ENCODE measurements at regions not wholly inside any gene's neighbourhood (a gene's known extent, or its start where the extent isn't known, plus 50 kb on each side); places are given as distances from the start of the nearest gene placed in this dataset.

- no peak for TF ChIP-seq CTCF (IDR thresholded peaks at IDR 0.05; ENCODE audit: insufficient read depth, low read length, poor library complexity, severe bottlenecking)
These were observed 146.2 kb upstream of the NFIA start for GRCh38 chr1:60936163-60936562.

GRCh38 chr1:60935599-60936110 is 146.7 kb upstream of the NFIA start:
- Histone ChIP-seq H3K27me3 (ENCODE audit: control insufficient read depth, insufficient read depth, low read length) (no peaks in the 10 kb centered on the region), H3K36me3 (ENCODE audit: control insufficient read depth, insufficient read depth, low read length) (no peaks in the 10 kb centered on the region), H3K4me3 (ENCODE audit: low read depth, low read length) (no peak overlapping the region)
- TF ChIP-seq CTCF (IDR thresholded peaks at IDR 0.05; ENCODE audit: insufficient read depth, low read length, poor library complexity, severe bottlenecking): no peak
- no peak for DNase-seq (ENCODE audit: low read depth)

More at GRCh38 chr1:60936163-60936562, 146.2 kb upstream of the NFIA start:
- Histone ChIP-seq H3K4me3 (ENCODE audit: low read depth, low read length) (no peak overlapping the region), H3K36me3 (ENCODE audit: control insufficient read depth, insufficient read depth, low read length) (no peaks in the 10 kb centered on the region), H3K27me3 (ENCODE audit: control insufficient read depth, insufficient read depth, low read length) (no peaks in the 10 kb centered on the region)
- DNase-seq (ENCODE audit: low read depth): no peak

- no peak for TF ChIP-seq CTCF (IDR thresholded peaks at IDR 0.05; ENCODE audit: insufficient read depth, low read length, poor library complexity, severe bottlenecking)
- H3K36me3 ChIP-seq (ENCODE audit: control insufficient read depth, insufficient read depth, low read length): no peaks in the 10 kb centered on the region
- no peaks in the 10 kb centered on the region for H3K27me3 ChIP-seq (ENCODE audit: control insufficient read depth, insufficient read depth, low read length)
- no peak overlapping the region for H3K4me3 ChIP-seq (ENCODE audit: low read depth, low read length)
- no peak for DNase-seq (ENCODE audit: low read depth)
These were observed 152.2 kb upstream of the NFIA start for GRCh38 chr1:60930130-60930529.

- no peak for DNase-seq (ENCODE audit: low read depth)
- Histone ChIP-seq H3K4me3 (ENCODE audit: low read depth, low read length) (no peak overlapping the region), H3K27me3 (ENCODE audit: control insufficient read depth, insufficient read depth, low read length) (no peaks in the 10 kb centered on the region), H3K36me3 (ENCODE audit: control insufficient read depth, insufficient read depth, low read length) (no peaks in the 10 kb centered on the region)
- TF ChIP-seq CTCF (IDR thresholded peaks at IDR 0.05; ENCODE audit: insufficient read depth, low read length, poor library complexity, severe bottlenecking): no peak
These were observed 157.2 kb upstream of the NFIA start for GRCh38 chr1:60924964-60925798.

- no peaks in the 10 kb centered on the region for H3K36me3 ChIP-seq (ENCODE audit: control insufficient read depth, insufficient read depth, low read length)
- H3K4me3 ChIP-seq (ENCODE audit: low read depth, low read length): no peak overlapping the region
- TF ChIP-seq CTCF (IDR thresholded peaks at IDR 0.05; ENCODE audit: insufficient read depth, low read length, poor library complexity, severe bottlenecking): no peak
- DNase-seq (ENCODE audit: low read depth): no peak
- H3K27me3 ChIP-seq (ENCODE audit: control insufficient read depth, insufficient read depth, low read length): no peaks in the 10 kb centered on the region
These were observed 158.2 kb upstream of the NFIA start for GRCh38 chr1:60924165-60924564.

All from kidney epithelial cell (primary cell).